ENCODE measurements at regions not wholly inside any gene's neighbourhood (a gene's known extent, or its start where the extent isn't known, plus 50 kb on each side); places are given as distances from the start of the nearest gene placed in this dataset.

GRCh38 chr17:33404070-33404819, 111.2 kb upstream of the ASIC2 start:
- no peak for DNase-seq (ENCODE audit: low read depth)

GRCh38 chr17:33416131-33416530, 123.0 kb upstream of the ASIC2 start:
- no peak for DNase-seq (ENCODE audit: low read depth)

GRCh38 chr17:33421933-33422332, 128.8 kb upstream of the ASIC2 start:
- DNase-seq (ENCODE audit: low read depth): no peak

GRCh38 chr17:33433581-33433980, 140.5 kb upstream of the ASIC2 start:
- DNase-seq (ENCODE audit: low read depth): no peak

GRCh38 chr17:33434841-33435240, 141.7 kb upstream of the ASIC2 start:
- DNase-seq (ENCODE audit: low read depth): no peak

- DNase-seq (ENCODE audit: low read depth): peak; percentile 25
These were observed 142.7 kb upstream of the ASIC2 start for GRCh38 chr17:33435721-33436301.

- peak; percentile 34 for DNase-seq (ENCODE audit: low read depth)
These were observed 143.2 kb upstream of the ASIC2 start for GRCh38 chr17:33436321-33436720.

GRCh38 chr17:33438139-33438538, 145.0 kb upstream of the ASIC2 start:
- no peak for DNase-seq (ENCODE audit: low read depth)

- no peak for DNase-seq (ENCODE audit: low read depth)
These were observed 145.5 kb upstream of the ASIC2 start for GRCh38 chr17:33438578-33438977.

- DNase-seq (ENCODE audit: low read depth): no peak
These were observed 149.2 kb upstream of the ASIC2 start for GRCh38 chr17:33442320-33442719.

- DNase-seq (ENCODE audit: low read depth): no peak
These were observed 151.6 kb upstream of the ASIC2 start for GRCh38 chr17:33444731-33445130.

GRCh38 chr17:33447090-33447489, 154.0 kb upstream of the ASIC2 start:
- no peak for DNase-seq (ENCODE audit: low read depth)

GRCh38 chr17:33451221-33451620, 158.1 kb upstream of the ASIC2 start:
- no peak for DNase-seq (ENCODE audit: low read depth)

GRCh38 chr17:33457477-33457876, 164.4 kb upstream of the ASIC2 start:
- DNase-seq (ENCODE audit: low read depth): no peak

GRCh38 chr17:33459078-33459940, 166.2 kb upstream of the ASIC2 start:
- no peak for DNase-seq (ENCODE audit: low read depth)

- no peak for DNase-seq (ENCODE audit: low read depth)
These were observed 167.8 kb upstream of the ASIC2 start for GRCh38 chr17:33460781-33461450.

- DNase-seq (ENCODE audit: low read depth): no peak
These were observed 170.8 kb upstream of the ASIC2 start for GRCh38 chr17:33463887-33464286.

GRCh38 chr17:33464669-33465280, 171.7 kb upstream of the ASIC2 start:
- DNase-seq (ENCODE audit: low read depth): no peak

- no peak for DNase-seq (ENCODE audit: low read depth)
These were observed 176.3 kb upstream of the ASIC2 start for GRCh38 chr17:33469421-33469820.

- peak; percentile 62 for DNase-seq (ENCODE audit: low read depth)
These were observed 176.8 kb upstream of the ASIC2 start for GRCh38 chr17:33469911-33470310.

GRCh38 chr17:33473061-33473460, 180.0 kb upstream of the ASIC2 start:
- no peak for DNase-seq (ENCODE audit: low read depth)

- no peak for DNase-seq (ENCODE audit: low read depth)
These were observed 181.7 kb upstream of the ASIC2 start for GRCh38 chr17:33474789-33475188.
